WTC11 (cell line): ENCODE measurements at regions not wholly inside any gene's neighbourhood (a gene's known extent, or its start where the extent isn't known, plus 50 kb on each side); places are given as distances from the start of the nearest gene placed in this dataset.

Experiments used
- ATAC-seq: fragments of 200-7000 bp; cut with Tn5 transposase; 2 replicates; pipeline ENCODE4 v1.10.0; 2021; ENCODE audit warnings: mild to moderate bottlenecking, moderate library complexity
- CTCF ChIA-PET: fragments of 300-600 bp; sonication (Branson Sonifier 250); formaldehyde crosslinking; loops from one replicate; lab custom pipeline; 2021; ENCODE audit warnings: antibody characterized with exemption; lab: Charles Lee
- POLR2A ChIA-PET: fragments of 350-600 bp; sonication (Branson Sonifier 250); formaldehyde crosslinking; loops from one replicate; lab custom pipeline; 2021; ENCODE audit warnings: antibody characterized with exemption; lab: Charles Lee
- DNase-seq: peaks from one replicate; pipeline ENCODE4 v3.0.0; 2021; ENCODE audit warnings: low spot score
- H3K27ac Mint-ChIP-seq: 2 replicates; pipeline ENCODE4 v1.8.0; 2021; ENCODE audit warnings: mixed read lengths
- H3K27me3 Mint-ChIP-seq: 2 replicates; pipeline ENCODE4 v1.8.0; 2021; ENCODE audit warnings: low read depth, mild to moderate bottlenecking, moderate library complexity, mixed read lengths
- H3K36me3 Mint-ChIP-seq: 2 replicates; pipeline ENCODE4 v1.8.0; 2021; ENCODE audit warnings: mixed read lengths
- H3K4me1 Mint-ChIP-seq: 2 replicates; pipeline ENCODE4 v1.8.0; 2022; ENCODE audit warnings: mixed read lengths
- H3K4me3 Mint-ChIP-seq: 2 replicates; pipeline ENCODE4 v1.8.0; 2021; ENCODE audit warnings: mild to moderate bottlenecking, moderate library complexity, mixed read lengths
- H3K9me3 Mint-ChIP-seq: 2 replicates; pipeline ENCODE4 v1.8.0; 2021; ENCODE audit warnings: mixed read lengths
- AFF4 ChIP-seq: sonication (generic); formaldehyde crosslinking; IDR thresholded peaks from 2 replicates; pipeline ENCODE4 v1.8.1; 2023; ENCODE audit warnings: mild to moderate bottlenecking, missing genetic modification reagents, borderline replicate concordance
- CBFB ChIP-seq: sonication (generic); formaldehyde crosslinking; IDR thresholded peaks from 2 replicates; pipeline ENCODE4 v1.8.1; 2022; ENCODE audit warnings: mild to moderate bottlenecking, low read depth, missing genetic modification reagents
- CREB1 ChIP-seq: sonication (generic); formaldehyde crosslinking; IDR thresholded peaks from 2 replicates; pipeline ENCODE4 v1.8.0; 2023; ENCODE audit warnings: mild to moderate bottlenecking, missing genetic modification reagents
- FOXJ3 ChIP-seq: sonication (generic); formaldehyde crosslinking; IDR thresholded peaks from 2 replicates; pipeline ENCODE4 v1.9.0; 2021; ENCODE audit warnings: missing genetic modification reagents, mild to moderate bottlenecking, borderline replicate concordance
- FOXK1 ChIP-seq: sonication (generic); formaldehyde crosslinking; IDR thresholded peaks from 2 replicates; pipeline ENCODE4 v1.8.0; 2022; ENCODE audit warnings: mild to moderate bottlenecking, moderate library complexity, missing genetic modification reagents
- GABPB1 ChIP-seq: sonication (generic); formaldehyde crosslinking; IDR thresholded peaks from 2 replicates; pipeline ENCODE4 v1.8.1; 2023; ENCODE audit warnings: mild to moderate bottlenecking, missing genetic modification reagents
- HMGA2 ChIP-seq: fragments of 250-450 bp; sonication (Bioruptor Pico); IDR thresholded peaks from 2 replicates; pipeline ENCODE4 v1.4.0; 2021; ENCODE audit warnings: mild to moderate bottlenecking, moderate library complexity
- HMGXB4 ChIP-seq: sonication (generic); formaldehyde crosslinking; IDR thresholded peaks from 2 replicates; pipeline ENCODE4 v1.8.1; 2023; ENCODE audit warnings: mild to moderate bottlenecking, moderate library complexity, missing genetic modification reagents
- JUN ChIP-seq: sonication (generic); formaldehyde crosslinking; IDR thresholded peaks from 2 replicates; pipeline ENCODE4 v1.8.0; 2023; ENCODE audit warnings: mild to moderate bottlenecking, missing genetic modification reagents
- MYBL2 ChIP-seq: sonication (generic); formaldehyde crosslinking; IDR thresholded peaks from 2 replicates; pipeline ENCODE4 v1.8.1; 2023; ENCODE audit warnings: mild to moderate bottlenecking, moderate library complexity, missing genetic modification reagents
- NR2C2 ChIP-seq: sonication (generic); formaldehyde crosslinking; IDR thresholded peaks from 2 replicates; pipeline ENCODE4 v1.8.0; 2022; ENCODE audit warnings: mild to moderate bottlenecking, missing genetic modification reagents
- NR3C1 ChIP-seq: sonication (generic); formaldehyde crosslinking; conservative IDR thresholded peaks from 2 replicates; pipeline ENCODE4 v1.8.1; 2023; ENCODE audit warnings: low read depth, mild to moderate bottlenecking, missing genetic modification reagents
- TEAD1 ChIP-seq: sonication (generic); formaldehyde crosslinking; IDR thresholded peaks from 2 replicates; pipeline ENCODE4 v1.8.0; 2022; ENCODE audit warnings: mild to moderate bottlenecking, missing genetic modification reagents
- ZNF232 ChIP-seq: sonication (generic); formaldehyde crosslinking; IDR thresholded peaks from 2 replicates; pipeline ENCODE4 v1.8.0; 2022; ENCODE audit warnings: mild to moderate bottlenecking, missing genetic modification reagents
- ZNF281 ChIP-seq: sonication (generic); formaldehyde crosslinking; IDR thresholded peaks from 2 replicates; pipeline ENCODE4 v1.8.0; 2023; ENCODE audit warnings: mild to moderate bottlenecking, missing genetic modification reagents
- ZNF396 ChIP-seq: fragments of 250-450 bp; sonication (Bioruptor Pico); IDR thresholded peaks from 2 replicates; pipeline ENCODE4 v1.8.0; 2021; ENCODE audit warnings: mild to moderate bottlenecking, moderate library complexity, borderline replicate concordance
- ZNF671 ChIP-seq: fragments of 250-450 bp; sonication (Bioruptor Pico); IDR thresholded peaks from 2 replicates; pipeline ENCODE4 v1.8.0; 2021; ENCODE audit warnings: mild to moderate bottlenecking
- TF ChIP-seq, protein P1 (sequence below): fragments of 200-600 bp; IDR thresholded peaks from 2 replicates; pipeline ENCODE4 v1.8.0; 2022; ENCODE audit warnings: antibody characterized with exemption
- TF ChIP-seq, protein P2 (sequence below): sonication (generic); formaldehyde crosslinking; conservative IDR thresholded peaks from 2 replicates; pipeline ENCODE4 v1.8.1; 2022; ENCODE audit warnings: mild to moderate bottlenecking, missing genetic modification reagents

GRCh38 chrX:39309018-39309635 is 507.9 kb downstream of the MID1IP1 start:
- Mint-ChIP-seq H3K27ac (no peak overlapping the region), H3K9me3 (peaks cover 3% of the 10 kb centered on the region), H3K36me3 (no peaks in the 10 kb centered on the region), H3K27me3 (no peaks in the 10 kb centered on the region), H3K4me3 (no peak overlapping the region), H3K4me1 (peaks cover 7% of the 10 kb centered on the region)
- ChIA-PET POLR2A (no interaction called here), CTCF (no interaction called here)
- ATAC-seq (no peak), DNase-seq (no peak)
- TF ChIP-seq CBFB (CRISPR knock-in tag) (no peak), GABPB1 (CRISPR knock-in tag) (no peak), TEAD1 (CRISPR knock-in tag) (no peak), ZNF281 (CRISPR knock-in tag) (no peak), ZNF671 (CRISPR knock-in tag) (no peak), NR3C1 (CRISPR knock-in tag) (no peak), ZNF396 (no peak), CREB1 (CRISPR knock-in tag) (no peak), MYBL2 (no peak), AFF4 (CRISPR knock-in tag) (no peak), FOXJ3 (CRISPR knock-in tag) (no peak), HMGA2 (CRISPR knock-in tag) (no peak), ZNF232 (CRISPR knock-in tag) (no peak), JUN (no peak), NR2C2 (CRISPR knock-in tag) (no peak), HMGXB4 (CRISPR knock-in tag) (no peak), FOXK1 (no peak)
- TF ChIP-seq, protein P1, sequence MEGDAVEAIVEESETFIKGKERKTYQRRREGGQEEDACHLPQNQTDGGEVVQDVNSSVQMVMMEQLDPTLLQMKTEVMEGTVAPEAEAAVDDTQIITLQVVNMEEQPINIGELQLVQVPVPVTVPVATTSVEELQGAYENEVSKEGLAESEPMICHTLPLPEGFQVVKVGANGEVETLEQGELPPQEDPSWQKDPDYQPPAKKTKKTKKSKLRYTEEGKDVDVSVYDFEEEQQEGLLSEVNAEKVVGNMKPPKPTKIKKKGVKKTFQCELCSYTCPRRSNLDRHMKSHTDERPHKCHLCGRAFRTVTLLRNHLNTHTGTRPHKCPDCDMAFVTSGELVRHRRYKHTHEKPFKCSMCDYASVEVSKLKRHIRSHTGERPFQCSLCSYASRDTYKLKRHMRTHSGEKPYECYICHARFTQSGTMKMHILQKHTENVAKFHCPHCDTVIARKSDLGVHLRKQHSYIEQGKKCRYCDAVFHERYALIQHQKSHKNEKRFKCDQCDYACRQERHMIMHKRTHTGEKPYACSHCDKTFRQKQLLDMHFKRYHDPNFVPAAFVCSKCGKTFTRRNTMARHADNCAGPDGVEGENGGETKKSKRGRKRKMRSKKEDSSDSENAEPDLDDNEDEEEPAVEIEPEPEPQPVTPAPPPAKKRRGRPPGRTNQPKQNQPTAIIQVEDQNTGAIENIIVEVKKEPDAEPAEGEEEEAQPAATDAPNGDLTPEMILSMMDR = no peak
- TF ChIP-seq, protein P2, sequence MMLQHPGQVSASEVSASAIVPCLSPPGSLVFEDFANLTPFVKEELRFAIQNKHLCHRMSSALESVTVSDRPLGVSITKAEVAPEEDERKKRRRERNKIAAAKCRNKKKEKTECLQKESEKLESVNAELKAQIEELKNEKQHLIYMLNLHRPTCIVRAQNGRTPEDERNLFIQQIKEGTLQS (CRISPR knock-in tag) = no peak
